ENCODE measurements at regions not wholly inside any gene's neighbourhood (a gene's known extent, or its start where the extent isn't known, plus 50 kb on each side); places are given as distances from the start of the nearest gene placed in this dataset.

- TF ChIP-seq EZH2 (IDR thresholded peaks at IDR 0.05; ENCODE audit: low read length, missing control alignments) = no peak
- TF ChIP-seq, protein P1, sequence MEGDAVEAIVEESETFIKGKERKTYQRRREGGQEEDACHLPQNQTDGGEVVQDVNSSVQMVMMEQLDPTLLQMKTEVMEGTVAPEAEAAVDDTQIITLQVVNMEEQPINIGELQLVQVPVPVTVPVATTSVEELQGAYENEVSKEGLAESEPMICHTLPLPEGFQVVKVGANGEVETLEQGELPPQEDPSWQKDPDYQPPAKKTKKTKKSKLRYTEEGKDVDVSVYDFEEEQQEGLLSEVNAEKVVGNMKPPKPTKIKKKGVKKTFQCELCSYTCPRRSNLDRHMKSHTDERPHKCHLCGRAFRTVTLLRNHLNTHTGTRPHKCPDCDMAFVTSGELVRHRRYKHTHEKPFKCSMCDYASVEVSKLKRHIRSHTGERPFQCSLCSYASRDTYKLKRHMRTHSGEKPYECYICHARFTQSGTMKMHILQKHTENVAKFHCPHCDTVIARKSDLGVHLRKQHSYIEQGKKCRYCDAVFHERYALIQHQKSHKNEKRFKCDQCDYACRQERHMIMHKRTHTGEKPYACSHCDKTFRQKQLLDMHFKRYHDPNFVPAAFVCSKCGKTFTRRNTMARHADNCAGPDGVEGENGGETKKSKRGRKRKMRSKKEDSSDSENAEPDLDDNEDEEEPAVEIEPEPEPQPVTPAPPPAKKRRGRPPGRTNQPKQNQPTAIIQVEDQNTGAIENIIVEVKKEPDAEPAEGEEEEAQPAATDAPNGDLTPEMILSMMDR (conservative IDR thresholded peaks at IDR 0.05 in 1 of 2, IDR thresholded peaks at IDR 0.05 in 1 of 2; ENCODE audit: low read depth in 1 of 2, low read length in 2 of 2) = no peak
- H3K9me3 ChIP-seq (ENCODE audit: control insufficient read depth, insufficient read depth, low read depth, low read length) = no peaks in the 10 kb centered on the region
- H3K27me3 ChIP-seq (ENCODE audit: control insufficient read depth, insufficient read depth, low read length) = no peaks in the 10 kb centered on the region
- H3K4me3 ChIP-seq (replicated peaks in 1 of 4; ENCODE audit: control extremely low read depth in 1 of 4, insufficient read depth in 1 of 4, low read depth in 3 of 4, low read length in 4 of 4) = no peak overlapping the region
- H2AFZ ChIP-seq (ENCODE audit: low read length) = no peak overlapping the region
- DNase-seq (ENCODE audit: low read depth in 2 of 2) = no peak
- H3K9ac ChIP-seq (ENCODE audit: insufficient read depth, low read length) = no peak overlapping the region
- no peak overlapping the region for H3K4me2 ChIP-seq (ENCODE audit: extremely low read depth, insufficient read depth, low read length)
- H3K4me1 ChIP-seq (ENCODE audit: control insufficient read depth, extremely low read depth, insufficient read depth, low read length) = no peaks in the 10 kb centered on the region
- H3K79me2 ChIP-seq (ENCODE audit: control insufficient read depth, insufficient read depth, low read length) = no peaks in the 10 kb centered on the region
- no peaks in the 10 kb centered on the region for H4K20me1 ChIP-seq (ENCODE audit: control insufficient read depth, extremely low read depth, insufficient read depth, low read length)
- H3K36me3 ChIP-seq (ENCODE audit: control insufficient read depth, insufficient read depth, low read length) = no peaks in the 10 kb centered on the region
- H3K27ac ChIP-seq (ENCODE audit: insufficient read depth, low read length) = no peak overlapping the region
Observed at GRCh38 chr17:52732841-52733240, 574.3 kb upstream of the CA10 start.

GRCh38 chr17:52724578-52724977, 566.1 kb upstream of the CA10 start:
- H3K4me2 ChIP-seq (ENCODE audit: extremely low read depth, insufficient read depth, low read length) = no peak overlapping the region
- H3K9me3 ChIP-seq (ENCODE audit: control insufficient read depth, insufficient read depth, low read depth, low read length) = no peaks in the 10 kb centered on the region
- no peaks in the 10 kb centered on the region for H3K4me1 ChIP-seq (ENCODE audit: control insufficient read depth, extremely low read depth, insufficient read depth, low read length)
- H3K36me3 ChIP-seq (ENCODE audit: control insufficient read depth, insufficient read depth, low read length) = no peaks in the 10 kb centered on the region
- no peak overlapping the region for H3K27ac ChIP-seq (ENCODE audit: insufficient read depth, low read length)
- H3K27me3 ChIP-seq (ENCODE audit: control insufficient read depth, insufficient read depth, low read length) = no peaks in the 10 kb centered on the region
- DNase-seq (ENCODE audit: low read depth in 2 of 2) = no peak
- no peaks in the 10 kb centered on the region for H3K79me2 ChIP-seq (ENCODE audit: control insufficient read depth, insufficient read depth, low read length)
- TF ChIP-seq EZH2 (IDR thresholded peaks at IDR 0.05; ENCODE audit: low read length, missing control alignments) = no peak
- TF ChIP-seq, protein P1 (conservative IDR thresholded peaks at IDR 0.05 in 1 of 2, IDR thresholded peaks at IDR 0.05 in 1 of 2; ENCODE audit: low read depth in 1 of 2, low read length in 2 of 2) = no peak
- no peak overlapping the region for H2AFZ ChIP-seq (ENCODE audit: low read length)
- no peaks in the 10 kb centered on the region for H4K20me1 ChIP-seq (ENCODE audit: control insufficient read depth, extremely low read depth, insufficient read depth, low read length)
- no peak overlapping the region for H3K9ac ChIP-seq (ENCODE audit: insufficient read depth, low read length)
- H3K4me3 ChIP-seq (replicated peaks in 1 of 4; ENCODE audit: control extremely low read depth in 1 of 4, insufficient read depth in 1 of 4, low read depth in 3 of 4, low read length in 4 of 4) = no peak overlapping the region

DNA sequence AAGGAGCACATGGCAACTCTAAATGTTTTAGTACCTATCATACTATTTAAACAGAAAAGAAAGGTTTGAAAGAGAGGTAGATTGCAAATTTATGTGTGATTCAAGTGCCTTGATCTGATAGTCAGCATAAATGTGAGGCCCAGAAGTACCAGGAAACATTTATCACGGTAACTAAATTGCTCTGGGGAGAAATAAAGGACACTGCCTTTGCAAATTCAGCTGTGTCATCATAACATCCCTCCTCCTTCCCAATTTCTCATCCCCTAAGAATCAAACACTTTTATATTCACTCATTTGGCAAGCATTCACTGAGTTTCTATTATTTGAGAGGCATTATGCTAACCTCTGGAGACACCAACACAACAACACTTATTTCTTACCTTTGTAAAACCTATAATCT, 563.4 kb upstream of the CA10 start:
- no peaks in the 10 kb centered on the region for H4K20me1 ChIP-seq (ENCODE audit: control insufficient read depth, extremely low read depth, insufficient read depth, low read length)
- no peaks in the 10 kb centered on the region for H3K79me2 ChIP-seq (ENCODE audit: control insufficient read depth, insufficient read depth, low read length)
- H3K27ac ChIP-seq (ENCODE audit: insufficient read depth, low read length) = no peak overlapping the region
- TF ChIP-seq, protein P1 (conservative IDR thresholded peaks at IDR 0.05 in 1 of 2, IDR thresholded peaks at IDR 0.05 in 1 of 2; ENCODE audit: low read depth in 1 of 2, low read length in 2 of 2) = no peak
- TF ChIP-seq EZH2 (IDR thresholded peaks at IDR 0.05; ENCODE audit: low read length, missing control alignments) = no peak
- no peaks in the 10 kb centered on the region for H3K9me3 ChIP-seq (ENCODE audit: control insufficient read depth, insufficient read depth, low read depth, low read length)
- no peaks in the 10 kb centered on the region for H3K36me3 ChIP-seq (ENCODE audit: control insufficient read depth, insufficient read depth, low read length)
- no peak overlapping the region for H3K4me3 ChIP-seq (replicated peaks in 1 of 4; ENCODE audit: control extremely low read depth in 1 of 4, insufficient read depth in 1 of 4, low read depth in 3 of 4, low read length in 4 of 4)
- no peak overlapping the region for H2AFZ ChIP-seq (ENCODE audit: low read length)
- H3K4me1 ChIP-seq (ENCODE audit: control insufficient read depth, extremely low read depth, insufficient read depth, low read length) = no peaks in the 10 kb centered on the region
- no peak overlapping the region for H3K4me2 ChIP-seq (ENCODE audit: extremely low read depth, insufficient read depth, low read length)
- no peak for DNase-seq (ENCODE audit: low read depth in 2 of 2)
- no peak overlapping the region for H3K9ac ChIP-seq (ENCODE audit: insufficient read depth, low read length)
- H3K27me3 ChIP-seq (ENCODE audit: control insufficient read depth, insufficient read depth, low read length) = no peaks in the 10 kb centered on the region
